NCI-H82 treated with DMSO at 0.1 percent for 48 hours (cell line): ENCODE measurements at regions not wholly inside any gene's neighbourhood (a gene's known extent, or its start where the extent isn't known, plus 50 kb on each side); places are given as distances from the start of the nearest gene placed in this dataset.
"Not testable (repeated sequence)": the region's sequence is repeated elsewhere in the genome, so short reads cannot be mapped to it uniquely, and the experiment has no call there.

ENCODE experiments used
- DNase-seq: peaks from one replicate; lab custom pipeline; 2025; ENCODE audit not compliant: unreplicated experiment; lab: John Stamatoyannopoulos, UW

GRCh38 chr1:65020774-65021173 is 54.4 kb upstream of the JAK1 start:
- DNase-seq, result no peak

- no peak for DNase-seq
These were observed 55.4 kb upstream of the JAK1 start for GRCh38 chr1:65021795-65022194.

GRCh38 chr1:65022216-65022615 is 55.9 kb upstream of the JAK1 start:
- DNase-seq, result no peak

GRCh38 chr1:65025794-65026193 is 59.4 kb upstream of the JAK1 start:
- DNase-seq, result no peak

GRCh38 chr1:65026235-65026634 is 59.9 kb upstream of the JAK1 start:
- no peak for DNase-seq

- DNase-seq, result no peak
These were observed 61.5 kb upstream of the JAK1 start for GRCh38 chr1:65027666-65028358.

GRCh38 chr1:65029434-65029833 is 63.1 kb upstream of the JAK1 start:
- not testable (repeated sequence) for DNase-seq

GRCh38 chr1:65034879-65035278 is 68.5 kb upstream of the JAK1 start:
- not testable (repeated sequence) for DNase-seq

- DNase-seq, result no peak
These were observed 70.3 kb upstream of the JAK1 start for GRCh38 chr1:65036570-65037051.

GRCh38 chr1:65039066-65039465 is 72.7 kb upstream of the JAK1 start:
- no peak for DNase-seq

- no peak for DNase-seq
These were observed 73.2 kb upstream of the JAK1 start for GRCh38 chr1:65039508-65039907.

- DNase-seq, result no peak
These were observed 76.1 kb upstream of the JAK1 start for GRCh38 chr1:65042467-65042866.

- DNase-seq, result no peak
These were observed 78.1 kb upstream of the JAK1 start for GRCh38 chr1:65044411-65044810.

- DNase-seq, result peak; percentile 72
These were observed 78.9 kb upstream of the JAK1 start for GRCh38 chr1:65045022-65045817.

- DNase-seq, result no peak
These were observed 82.0 kb upstream of the JAK1 start for GRCh38 chr1:65048335-65048734.

GRCh38 chr1:65049941-65050713 is 83.8 kb upstream of the JAK1 start:
- DNase-seq, result no peak

GRCh38 chr1:65050735-65051134 is 84.4 kb upstream of the JAK1 start:
- no peak for DNase-seq

GRCh38 chr1:65054481-65054880 is 88.1 kb upstream of the JAK1 start:
- DNase-seq, result no peak

GRCh38 chr1:65055747-65056146 is 89.4 kb upstream of the JAK1 start:
- no peak for DNase-seq

- DNase-seq, result no peak
These were observed 89.9 kb upstream of the JAK1 start for GRCh38 chr1:65056234-65056633.

GRCh38 chr1:65056866-65057265 is 90.5 kb upstream of the JAK1 start:
- no peak for DNase-seq
